Suprapubic skin (tissue), 4 donors: ENCODE measurements at regions not wholly inside any gene's neighbourhood (a gene's known extent, or its start where the extent isn't known, plus 50 kb on each side); places are given as distances from the start of the nearest gene placed in this dataset.

ENCODE experiments used
- DNase-seq, 2 donors: peaks; one replicate each; pipeline ENCODE4 v3.0.0-alpha.2; 2019; ENCODE audit warnings: low spot score in 2 of 2
- H3K27ac ChIP-seq: fragments of 200-600 bp; sonication (generic); one replicate; pipeline ENCODE4 v1.5.1; 2019
- H3K27me3 ChIP-seq: fragments of 200-600 bp; sonication (generic); one replicate; pipeline ENCODE4 v1.5.1; 2019
- H3K36me3 ChIP-seq: fragments of 200-600 bp; sonication (generic); one replicate; pipeline ENCODE4 v1.5.1; 2019
- H3K4me1 ChIP-seq: fragments of 200-600 bp; sonication (generic); one replicate; pipeline ENCODE4 v1.5.1; 2019
- H3K4me3 ChIP-seq: fragments of 200-600 bp; sonication (generic); one replicate; pipeline ENCODE4 v1.5.1; 2019; ENCODE audit warnings: mild to moderate bottlenecking
- H3K9me3 ChIP-seq: fragments of 200-600 bp; sonication (generic); one replicate; pipeline ENCODE4 v1.5.1; 2019
- CTCF ChIP-seq, 2 donors: fragments of 200-600 bp in 1 of 2; fragments of 450-650 bp in 1 of 2; sonication (generic) in 1 of 2; IDR thresholded peaks; one replicate each; pipeline ENCODE4 v1.5.1; 2016 to 2019; ENCODE audit warnings: antibody characterized with exemption in 2 of 2, mild to moderate bottlenecking in 1 of 2, moderate library complexity in 1 of 2
- EP300 ChIP-seq: sonication (generic); formaldehyde crosslinking; IDR thresholded peaks from one replicate; pipeline ENCODE4 v1.6.1; 2017; ENCODE audit warnings: antibody characterized with exemption
- POLR2A ChIP-seq, 2 donors: fragments of 450-650 bp; IDR thresholded peaks; one replicate each; pipeline ENCODE4 v1.6.1; 2017; ENCODE audit warnings: antibody characterized with exemption in 2 of 2, mild to moderate bottlenecking in 2 of 2, moderate library complexity in 2 of 2
- POLR2AphosphoS5 ChIP-seq, 3 donors: sonication (generic); formaldehyde crosslinking; IDR thresholded peaks; one replicate each; pipeline ENCODE4 v1.6.1; 2017; ENCODE audit warnings: antibody characterized with exemption in 3 of 3
- WGBS: methylation state at CpG from one replicate; pipeline ENCODE4 v1.1.5; 2018; 5-methylcytosine and 5-hydroxymethylcytosine counted together

- Histone ChIP-seq H3K4me1 (no peaks in the 10 kb centered on the region), H3K36me3 (no peaks in the 10 kb centered on the region), H3K27me3 (peaks cover 67% of the 10 kb centered on the region), H3K9me3 (no peaks in the 10 kb centered on the region), H3K4me3 (no peak overlapping the region), H3K27ac (no peak overlapping the region)
- DNase-seq: peak; percentile 49 to 64
- TF ChIP-seq EP300: no peak
- 71% methylated on average over 23 of the region's 23 CpGs for WGBS
These were observed 91.0 kb downstream of the YTHDF1 start for GRCh38 chr20:63124782-63125580.

- H3K4me1 ChIP-seq: no peaks in the 10 kb centered on the region
- peak; percentile 38 to 57 for DNase-seq
- 88% methylated on average over 13 of the region's 19 CpGs for WGBS
- H3K27me3 ChIP-seq: peaks cover 64% of the 10 kb centered on the region
- H3K36me3 ChIP-seq: no peaks in the 10 kb centered on the region
- TF ChIP-seq CTCF (IDR thresholded peaks at IDR 0.05) (no peak), POLR2AphosphoS5 (IDR thresholded peaks at IDR 0.05) (no peak), POLR2A (IDR thresholded peaks at IDR 0.05) (no peak), EP300 (no peak)
- no peak overlapping the region for H3K27ac ChIP-seq
- no peaks in the 10 kb centered on the region for H3K9me3 ChIP-seq
- no peak overlapping the region for H3K4me3 ChIP-seq
These were observed 91.7 kb downstream of the YTHDF1 start for GRCh38 chr20:63124092-63124781.

- H3K27me3 ChIP-seq: peaks cover 64% of the 10 kb centered on the region
- H3K4me1 ChIP-seq: no peaks in the 10 kb centered on the region
- 85% methylated on average over 21 of the region's 21 CpGs for WGBS
- no peak overlapping the region for H3K4me3 ChIP-seq
- peak; percentile 34 to 53 for DNase-seq
- no peak overlapping the region for H3K27ac ChIP-seq
- TF ChIP-seq POLR2AphosphoS5 (IDR thresholded peaks at IDR 0.05) (no peak), CTCF (IDR thresholded peaks at IDR 0.05) (no peak), EP300 (no peak), POLR2A (IDR thresholded peaks at IDR 0.05) (no peak)
- no peaks in the 10 kb centered on the region for H3K9me3 ChIP-seq
- no peaks in the 10 kb centered on the region for H3K36me3 ChIP-seq
These were observed 92.6 kb downstream of the YTHDF1 start for GRCh38 chr20:63123331-63123741.

- TF ChIP-seq POLR2A (IDR thresholded peaks at IDR 0.05) (no peak), CTCF (IDR thresholded peaks at IDR 0.05) (no peak), POLR2AphosphoS5 (IDR thresholded peaks at IDR 0.05) (no peak), EP300 (no peak)
- no peaks in the 10 kb centered on the region for H3K9me3 ChIP-seq
- H3K27ac ChIP-seq: no peak overlapping the region
- DNase-seq: peak; percentile 9 to 32
- WGBS: 65% methylated on average over 7 of the region's 7 CpGs
- no peak overlapping the region for H3K4me3 ChIP-seq
- no peaks in the 10 kb centered on the region for H3K4me1 ChIP-seq
- H3K27me3 ChIP-seq: peaks cover 64% of the 10 kb centered on the region
- H3K36me3 ChIP-seq: no peaks in the 10 kb centered on the region
These were observed 93.3 kb downstream of the YTHDF1 start for GRCh38 chr20:63122626-63123025.

- TF ChIP-seq EP300 (no peak), POLR2AphosphoS5 (IDR thresholded peaks at IDR 0.05) (no peak), POLR2A (IDR thresholded peaks at IDR 0.05) (no peak), CTCF (IDR thresholded peaks at IDR 0.05) (no peak)
- WGBS: 78% methylated on average over 14 of the region's 23 CpGs
- Histone ChIP-seq H3K4me1 (no peaks in the 10 kb centered on the region), H3K4me3 (no peak overlapping the region), H3K9me3 (no peaks in the 10 kb centered on the region), H3K27me3 (peaks cover 69% of the 10 kb centered on the region), H3K27ac (no peak overlapping the region), H3K36me3 (no peaks in the 10 kb centered on the region)
- peak; percentile 38 to 49 for DNase-seq
These were observed 94.1 kb downstream of the YTHDF1 start for GRCh38 chr20:63121749-63122405.
